ENCODE measurements at regions not wholly inside any gene's neighbourhood (a gene's known extent, or its start where the extent isn't known, plus 50 kb on each side); places are given as distances from the start of the nearest gene placed in this dataset.

DNA sequence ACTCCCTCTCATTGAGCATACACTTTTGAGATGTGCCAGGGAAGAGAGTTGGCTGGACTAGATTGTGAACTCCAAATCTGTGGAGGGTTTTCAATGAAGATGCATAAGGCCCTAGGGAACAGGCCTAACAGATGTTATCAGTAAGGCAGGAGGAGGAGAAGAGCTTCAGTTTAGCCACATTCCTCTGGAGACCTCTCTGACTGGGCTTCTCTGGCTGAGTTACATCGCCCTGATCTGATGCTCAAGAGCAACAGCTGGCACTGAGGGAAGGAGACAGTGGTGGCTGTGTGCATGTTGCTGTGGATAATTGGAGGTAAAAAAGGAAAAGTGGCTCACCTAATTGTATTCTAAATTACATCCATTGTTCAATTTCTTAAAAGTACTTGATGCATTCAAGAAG, 206.4 kb upstream of the CFAP20DC start:
- Histone ChIP-seq H2AK5ac (ENCODE audit: low read depth, low read length) (no peak overlapping the region), H3K27ac (replicated peaks; ENCODE audit: low read length) (no peak overlapping the region), H3K4me2 (ENCODE audit: insufficient read depth, low read length, poor library complexity, severe bottlenecking) (no peak overlapping the region), H3K9me3 (replicated peaks in 1 of 2; ENCODE audit: control insufficient read depth in 2 of 2, insufficient read depth in 1 of 2, low read depth in 1 of 2, low read length in 2 of 2) (no peaks in the 10 kb centered on the region), H3K36me3 (replicated peaks in 1 of 2; ENCODE audit: control insufficient read depth in 2 of 2, insufficient read depth in 2 of 2, low read length in 2 of 2) (no peaks in the 10 kb centered on the region), H4K8ac (ENCODE audit: low read depth, low read length) (no peak overlapping the region), H3K4me1 (ENCODE audit: control insufficient read depth in 2 of 2, insufficient read depth in 1 of 2, low read depth in 1 of 2, low read length in 2 of 2) (no peaks in the 10 kb centered on the region), H2AFZ (ENCODE audit: low read length) (no peak overlapping the region), H3K4me3 (ENCODE audit: low read length in 2 of 2) (no peak overlapping the region), H3K18ac (ENCODE audit: low read length) (peak overlapping the region; percentile 74), H2BK15ac (ENCODE audit: low read length) (no peak overlapping the region), H3K14ac (ENCODE audit: low read length) (no peak overlapping the region), H3K79me1 (ENCODE audit: low read depth, low read length) (peaks cover 1% of the 10 kb centered on the region), H4K91ac (ENCODE audit: low read depth, low read length, poor library complexity) (no peak overlapping the region), H3K9ac (ENCODE audit: low read depth, low read length, poor library complexity) (no peak overlapping the region), H2BK120ac (ENCODE audit: low read depth, low read length) (no peak overlapping the region), H3K27me3 (ENCODE audit: control insufficient read depth in 3 of 3, insufficient read depth in 3 of 3, low read depth in 1 of 3, low read length in 3 of 3) (no peaks in the 10 kb centered on the region), H3K23ac (ENCODE audit: low read depth, low read length, poor library complexity) (no peak overlapping the region), H3K4ac (ENCODE audit: low read length) (no peak overlapping the region), H2BK12ac (ENCODE audit: low read length) (no peak overlapping the region), H2BK5ac (ENCODE audit: low read length) (no peak overlapping the region)
- no peak for DNase-seq (ENCODE audit: low spot score)
- no CpG with 5 or more reads among the region's 1 CpG for WGBS, 2 donors (ENCODE audit: extremely low coverage in 2 of 2, insufficient read length in 2 of 2, insufficient replicate concordance in 1 of 2)

DNA sequence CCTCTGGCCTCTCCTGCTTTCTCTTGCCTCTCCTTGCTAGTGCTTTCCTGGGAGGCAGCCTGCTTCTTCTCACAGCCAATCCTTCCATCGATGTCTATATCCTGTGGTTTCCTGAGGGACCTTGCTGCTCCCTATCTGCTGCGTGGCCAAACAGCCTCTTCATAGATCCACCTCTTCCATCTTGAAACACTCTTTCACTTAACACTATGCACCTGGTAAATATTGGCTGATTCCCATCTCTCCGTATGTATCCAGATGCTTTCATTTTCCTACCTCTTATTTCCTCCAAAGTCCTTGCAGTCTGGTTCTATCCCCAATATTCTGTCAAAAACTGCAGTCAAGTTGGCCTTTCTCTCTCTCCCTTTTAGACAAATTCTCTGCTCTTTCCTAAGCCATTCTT, 205.2 kb upstream of the CFAP20DC start:
- Histone ChIP-seq H3K4me1 (ENCODE audit: control insufficient read depth in 2 of 2, insufficient read depth in 1 of 2, low read depth in 1 of 2, low read length in 2 of 2) (no peaks in the 10 kb centered on the region), H2BK15ac (ENCODE audit: low read length) (no peak overlapping the region), H3K36me3 (replicated peaks in 1 of 2; ENCODE audit: control insufficient read depth in 2 of 2, insufficient read depth in 2 of 2, low read length in 2 of 2) (no peaks in the 10 kb centered on the region), H3K14ac (ENCODE audit: low read length) (no peak overlapping the region), H3K18ac (ENCODE audit: low read length) (no peak overlapping the region), H2BK5ac (ENCODE audit: low read length) (no peak overlapping the region), H3K9me3 (replicated peaks in 1 of 2; ENCODE audit: control insufficient read depth in 2 of 2, insufficient read depth in 1 of 2, low read depth in 1 of 2, low read length in 2 of 2) (no peaks in the 10 kb centered on the region), H2BK120ac (ENCODE audit: low read depth, low read length) (no peak overlapping the region), H2AFZ (ENCODE audit: low read length) (no peak overlapping the region), H2AK5ac (ENCODE audit: low read depth, low read length) (no peak overlapping the region), H3K4me3 (ENCODE audit: low read length in 2 of 2) (no peak overlapping the region), H4K8ac (ENCODE audit: low read depth, low read length) (no peak overlapping the region), H2BK12ac (ENCODE audit: low read length) (no peak overlapping the region), H3K27me3 (ENCODE audit: control insufficient read depth in 3 of 3, insufficient read depth in 3 of 3, low read depth in 1 of 3, low read length in 3 of 3) (no peaks in the 10 kb centered on the region), H4K91ac (ENCODE audit: low read depth, low read length, poor library complexity) (no peak overlapping the region), H3K4me2 (ENCODE audit: insufficient read depth, low read length, poor library complexity, severe bottlenecking) (no peak overlapping the region), H3K23ac (ENCODE audit: low read depth, low read length, poor library complexity) (no peak overlapping the region), H3K4ac (ENCODE audit: low read length) (no peak overlapping the region), H3K79me1 (ENCODE audit: low read depth, low read length) (peaks cover 1% of the 10 kb centered on the region), H3K9ac (ENCODE audit: low read depth, low read length, poor library complexity) (no peak overlapping the region), H3K27ac (replicated peaks; ENCODE audit: low read length) (no peak overlapping the region)
- no CpG with 5 or more reads among the region's 3 CpGs for WGBS, 2 donors (ENCODE audit: extremely low coverage in 2 of 2, insufficient read length in 2 of 2, insufficient replicate concordance in 1 of 2)
- DNase-seq (ENCODE audit: low spot score) = no peak

DNA sequence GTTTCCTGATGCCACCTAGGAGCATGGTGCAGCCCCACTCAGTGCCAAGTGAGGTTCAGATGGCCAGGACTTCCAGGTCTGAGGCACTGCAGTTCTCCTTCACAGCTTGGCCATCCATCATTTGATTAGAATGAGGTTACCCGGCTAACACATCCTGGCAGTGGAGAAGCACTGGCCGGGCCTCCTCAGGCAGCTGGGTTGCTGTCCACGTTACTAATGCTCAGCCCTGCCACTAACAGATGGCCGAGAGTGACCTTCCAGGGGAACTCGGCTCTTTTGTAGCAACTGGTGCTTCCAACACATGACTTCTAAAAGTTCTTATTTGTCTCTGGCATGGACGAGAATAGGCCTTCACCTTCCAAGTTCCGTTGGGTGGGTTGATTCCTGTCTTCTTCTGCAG, 204.6 kb upstream of the CFAP20DC start:
- H3K79me1 ChIP-seq (ENCODE audit: low read depth, low read length) = peaks cover 1% of the 10 kb centered on the region
- no peak overlapping the region for H4K91ac ChIP-seq (ENCODE audit: low read depth, low read length, poor library complexity)
- no peak overlapping the region for H3K23ac ChIP-seq (ENCODE audit: low read depth, low read length, poor library complexity)
- H2AFZ ChIP-seq (ENCODE audit: low read length) = no peak overlapping the region
- H4K8ac ChIP-seq (ENCODE audit: low read depth, low read length) = no peak overlapping the region
- no peak overlapping the region for H2BK15ac ChIP-seq (ENCODE audit: low read length)
- H3K27me3 ChIP-seq (ENCODE audit: control insufficient read depth in 3 of 3, insufficient read depth in 3 of 3, low read depth in 1 of 3, low read length in 3 of 3) = no peaks in the 10 kb centered on the region
- H3K4me1 ChIP-seq (ENCODE audit: control insufficient read depth in 2 of 2, insufficient read depth in 1 of 2, low read depth in 1 of 2, low read length in 2 of 2) = peaks cover 0 to 2% of the 10 kb centered on the region in 2 donors
- H3K27ac ChIP-seq (replicated peaks; ENCODE audit: low read length) = no peak overlapping the region
- no CpG with 5 or more reads among the region's 7 CpGs for WGBS, 2 donors (ENCODE audit: extremely low coverage in 2 of 2, insufficient read length in 2 of 2, insufficient replicate concordance in 1 of 2)
- no peak overlapping the region for H3K14ac ChIP-seq (ENCODE audit: low read length)
- H3K36me3 ChIP-seq (replicated peaks in 1 of 2; ENCODE audit: control insufficient read depth in 2 of 2, insufficient read depth in 2 of 2, low read length in 2 of 2) = no peaks in the 10 kb centered on the region
- H3K4ac ChIP-seq (ENCODE audit: low read length) = no peak overlapping the region
- no peak for DNase-seq (ENCODE audit: low spot score)
- H2BK5ac ChIP-seq (ENCODE audit: low read length) = no peak overlapping the region
- no peak overlapping the region for H3K18ac ChIP-seq (ENCODE audit: low read length)
- no peak overlapping the region for H2BK120ac ChIP-seq (ENCODE audit: low read depth, low read length)
- no peak overlapping the region for H2AK5ac ChIP-seq (ENCODE audit: low read depth, low read length)
- no peaks in the 10 kb centered on the region for H3K9me3 ChIP-seq (replicated peaks in 1 of 2; ENCODE audit: control insufficient read depth in 2 of 2, insufficient read depth in 1 of 2, low read depth in 1 of 2, low read length in 2 of 2)
- no peak overlapping the region for H3K9ac ChIP-seq (ENCODE audit: low read depth, low read length, poor library complexity)
- H3K4me3 ChIP-seq (ENCODE audit: low read length in 2 of 2) = no peak overlapping the region
- no peak overlapping the region for H2BK12ac ChIP-seq (ENCODE audit: low read length)
- no peak overlapping the region for H3K4me2 ChIP-seq (ENCODE audit: insufficient read depth, low read length, poor library complexity, severe bottlenecking)

DNA sequence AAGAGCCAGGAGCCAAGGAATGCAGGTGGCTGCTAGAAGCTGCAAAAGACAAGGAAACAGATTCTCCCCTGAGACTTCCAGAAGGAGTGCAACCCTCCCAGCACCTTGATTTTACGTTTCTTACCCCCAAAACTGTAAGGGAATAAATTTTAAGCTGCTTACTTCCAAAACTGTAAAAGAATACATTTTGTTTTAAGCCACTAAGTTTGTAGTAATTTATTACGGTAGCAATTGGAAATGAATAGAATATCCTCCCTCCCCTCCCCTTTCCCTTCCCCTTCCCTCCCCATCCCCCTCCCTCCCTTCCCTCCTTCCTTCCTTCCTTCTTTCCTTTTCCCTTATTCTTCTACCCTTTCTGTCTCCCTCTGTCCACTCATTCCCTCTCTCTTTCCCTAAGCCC, 203.7 kb upstream of the CFAP20DC start:
- H3K4me1 ChIP-seq (ENCODE audit: control insufficient read depth in 2 of 2, insufficient read depth in 1 of 2, low read depth in 1 of 2, low read length in 2 of 2) = peaks cover 0 to 8% of the 10 kb centered on the region in 2 donors
- H2BK5ac ChIP-seq (ENCODE audit: low read length) = no peak overlapping the region
- no peak overlapping the region for H3K4ac ChIP-seq (ENCODE audit: low read length)
- DNase-seq (ENCODE audit: low spot score) = no peak
- no peaks in the 10 kb centered on the region for H3K36me3 ChIP-seq (replicated peaks in 1 of 2; ENCODE audit: control insufficient read depth in 2 of 2, insufficient read depth in 2 of 2, low read length in 2 of 2)
- no peak overlapping the region for H3K4me3 ChIP-seq (ENCODE audit: low read length in 2 of 2)
- H3K4me2 ChIP-seq (ENCODE audit: insufficient read depth, low read length, poor library complexity, severe bottlenecking) = no peak overlapping the region
- WGBS, 2 donors (ENCODE audit: extremely low coverage in 2 of 2, insufficient read length in 2 of 2, insufficient replicate concordance in 1 of 2) = no CpG with 5 or more reads among the region's 2 CpGs
- H3K27ac ChIP-seq (replicated peaks; ENCODE audit: low read length) = no peak overlapping the region
- H3K9ac ChIP-seq (ENCODE audit: low read depth, low read length, poor library complexity) = no peak overlapping the region
- no peak overlapping the region for H2BK120ac ChIP-seq (ENCODE audit: low read depth, low read length)
- no peak overlapping the region for H3K18ac ChIP-seq (ENCODE audit: low read length)
- no peak overlapping the region for H2BK12ac ChIP-seq (ENCODE audit: low read length)
- H3K9me3 ChIP-seq (replicated peaks in 1 of 2; ENCODE audit: control insufficient read depth in 2 of 2, insufficient read depth in 1 of 2, low read depth in 1 of 2, low read length in 2 of 2) = no peaks in the 10 kb centered on the region
- no peak overlapping the region for H3K23ac ChIP-seq (ENCODE audit: low read depth, low read length, poor library complexity)
- no peaks in the 10 kb centered on the region for H3K27me3 ChIP-seq (ENCODE audit: control insufficient read depth in 3 of 3, insufficient read depth in 3 of 3, low read depth in 1 of 3, low read length in 3 of 3)
- H2AK5ac ChIP-seq (ENCODE audit: low read depth, low read length) = no peak overlapping the region
- H3K79me1 ChIP-seq (ENCODE audit: low read depth, low read length) = peaks cover 1% of the 10 kb centered on the region
- no peak overlapping the region for H2BK15ac ChIP-seq (ENCODE audit: low read length)
- H2AFZ ChIP-seq (ENCODE audit: low read length) = no peak overlapping the region
- no peak overlapping the region for H4K91ac ChIP-seq (ENCODE audit: low read depth, low read length, poor library complexity)
- H4K8ac ChIP-seq (ENCODE audit: low read depth, low read length) = no peak overlapping the region
- no peak overlapping the region for H3K14ac ChIP-seq (ENCODE audit: low read length)

All from neuronal stem cell (in vitro differentiated cells).